Breast epithelium (tissue), 3 donors: ENCODE measurements at regions not wholly inside any gene's neighbourhood (a gene's known extent, or its start where the extent isn't known, plus 50 kb on each side); places are given as distances from the start of the nearest gene placed in this dataset.

Experiments used
- CTCF ChIP-seq, 3 donors: fragments of 450-650 bp; IDR thresholded peaks; one replicate each; pipeline ENCODE4 v1.5.1; 2016 to 2017; ENCODE audit warnings: antibody characterized with exemption in 3 of 3, mild to moderate bottlenecking in 3 of 3, moderate library complexity in 3 of 3
- POLR2A ChIP-seq: fragments of 450-650 bp; IDR thresholded peaks from one replicate; pipeline ENCODE4 v1.6.1; 2016; ENCODE audit warnings: antibody characterized with exemption, mild to moderate bottlenecking, moderate library complexity
- POLR2AphosphoS5 ChIP-seq, 3 donors: sonication (generic); formaldehyde crosslinking; IDR thresholded peaks; one replicate each; pipeline ENCODE4 v1.6.1; 2017; ENCODE audit warnings: antibody characterized with exemption in 3 of 3

GRCh38 chr3:30085486-30085885 lies 520.9 kb upstream of the TGFBR2 start:
- TF ChIP-seq CTCF (IDR thresholded peaks at IDR 0.05) (no peak), POLR2A (no peak), POLR2AphosphoS5 (IDR thresholded peaks at IDR 0.05) (no peak)
